GM12874 (cell line): ENCODE measurements at regions not wholly inside any gene's neighbourhood (a gene's known extent, or its start where the extent isn't known, plus 50 kb on each side); places are given as distances from the start of the nearest gene placed in this dataset.

ENCODE experiments used
- TF ChIP-seq, protein P1 (sequence below): IDR thresholded peaks from 2 replicates; pipeline ENCODE4 v1.5.1; 2011; ENCODE audit warnings: low read depth, mild to moderate bottlenecking, control low read depth, low read length, moderate library complexity; ENCODE audit not compliant: insufficient read depth

GRCh38 chrX:15915959-15916703 is 61.5 kb upstream of the AP1S2 start:
- TF ChIP-seq, protein P1, sequence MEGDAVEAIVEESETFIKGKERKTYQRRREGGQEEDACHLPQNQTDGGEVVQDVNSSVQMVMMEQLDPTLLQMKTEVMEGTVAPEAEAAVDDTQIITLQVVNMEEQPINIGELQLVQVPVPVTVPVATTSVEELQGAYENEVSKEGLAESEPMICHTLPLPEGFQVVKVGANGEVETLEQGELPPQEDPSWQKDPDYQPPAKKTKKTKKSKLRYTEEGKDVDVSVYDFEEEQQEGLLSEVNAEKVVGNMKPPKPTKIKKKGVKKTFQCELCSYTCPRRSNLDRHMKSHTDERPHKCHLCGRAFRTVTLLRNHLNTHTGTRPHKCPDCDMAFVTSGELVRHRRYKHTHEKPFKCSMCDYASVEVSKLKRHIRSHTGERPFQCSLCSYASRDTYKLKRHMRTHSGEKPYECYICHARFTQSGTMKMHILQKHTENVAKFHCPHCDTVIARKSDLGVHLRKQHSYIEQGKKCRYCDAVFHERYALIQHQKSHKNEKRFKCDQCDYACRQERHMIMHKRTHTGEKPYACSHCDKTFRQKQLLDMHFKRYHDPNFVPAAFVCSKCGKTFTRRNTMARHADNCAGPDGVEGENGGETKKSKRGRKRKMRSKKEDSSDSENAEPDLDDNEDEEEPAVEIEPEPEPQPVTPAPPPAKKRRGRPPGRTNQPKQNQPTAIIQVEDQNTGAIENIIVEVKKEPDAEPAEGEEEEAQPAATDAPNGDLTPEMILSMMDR, result no peak

DNA sequence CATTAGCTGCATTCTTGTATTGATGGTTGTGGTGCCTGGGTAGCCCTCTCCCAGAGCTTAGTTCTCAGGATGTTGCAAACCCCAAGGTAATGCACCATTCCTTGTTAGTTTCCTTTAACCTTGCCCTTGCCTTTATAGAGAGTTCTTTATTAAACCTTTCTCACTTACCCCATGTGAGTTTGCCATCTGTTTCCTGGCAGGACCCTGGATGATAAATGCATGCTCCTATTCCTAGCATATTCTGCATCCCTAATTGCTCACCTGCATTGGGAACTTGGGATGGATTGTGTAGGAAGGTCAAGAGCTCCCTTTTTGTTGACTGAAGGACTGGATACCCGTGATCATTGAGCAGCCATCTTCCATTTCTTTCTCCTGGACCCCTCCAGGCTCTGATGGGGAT is 59.9 kb upstream of the AP1S2 start:
- TF ChIP-seq, protein P1, result no peak

GRCh38 chrX:15913146-15913545 is 58.5 kb upstream of the AP1S2 start:
- TF ChIP-seq, protein P1, result no peak

DNA sequence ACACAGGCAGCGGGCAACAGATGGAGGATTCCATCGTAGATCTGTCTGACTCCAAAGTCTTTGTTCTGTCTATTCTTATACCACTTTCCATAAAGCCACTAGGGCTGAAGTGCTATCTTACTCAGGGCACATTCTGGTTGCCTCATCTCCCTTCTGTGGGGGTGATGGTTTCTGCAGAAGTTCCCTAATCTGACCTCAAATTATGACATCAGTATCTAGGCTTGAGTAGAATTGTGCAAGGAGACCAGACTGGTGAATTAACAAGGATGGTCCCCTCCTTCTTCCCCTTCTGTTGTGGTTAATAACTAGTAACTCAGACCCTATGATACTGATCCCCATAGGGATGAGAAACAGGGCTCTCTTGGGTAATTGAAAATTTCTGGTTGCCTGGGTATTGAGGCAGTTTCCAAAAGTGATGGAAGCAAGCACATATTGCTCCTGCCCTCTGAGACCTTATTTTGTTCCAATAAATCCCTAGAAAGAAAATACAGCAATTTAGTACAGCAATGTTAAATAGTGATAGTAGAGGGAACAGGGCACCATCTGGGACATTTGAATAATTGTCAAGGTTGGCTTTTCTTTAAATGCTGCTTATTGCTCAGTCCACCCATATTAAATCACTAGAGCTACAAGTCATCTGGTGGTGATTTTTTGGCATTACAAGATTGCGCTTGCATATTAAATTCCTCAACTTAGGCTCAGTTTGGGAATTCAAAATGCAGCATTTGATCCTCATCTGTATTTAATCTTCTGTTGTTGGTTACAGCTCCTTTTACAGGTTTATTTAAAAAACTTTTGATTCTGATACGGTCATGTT is 57.3 kb upstream of the AP1S2 start:
- TF ChIP-seq, protein P1, result no peak

DNA sequence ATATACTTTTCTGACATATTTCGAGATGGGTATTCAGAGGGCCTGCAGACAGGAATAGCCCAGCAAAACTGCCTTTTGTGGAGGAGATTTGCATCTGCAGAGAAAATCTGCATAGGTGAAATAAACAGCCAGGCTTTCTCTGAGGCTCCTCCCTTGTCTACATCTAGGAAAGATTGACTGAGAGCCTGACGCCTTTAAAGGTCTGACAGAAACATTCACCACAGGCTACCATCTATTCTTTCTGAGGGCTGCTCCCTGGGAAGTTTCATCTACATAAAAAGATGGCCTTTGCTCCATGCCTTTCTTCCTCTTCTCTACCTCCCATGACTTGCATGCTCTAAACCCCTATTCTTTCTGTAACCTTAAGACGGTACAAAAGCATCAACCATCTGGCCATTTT is 55.0 kb upstream of the AP1S2 start:
- TF ChIP-seq, protein P1, result no peak

GRCh38 chrX:15908603-15909290 is 54.1 kb upstream of the AP1S2 start:
- TF ChIP-seq, protein P1, result no peak

DNA sequence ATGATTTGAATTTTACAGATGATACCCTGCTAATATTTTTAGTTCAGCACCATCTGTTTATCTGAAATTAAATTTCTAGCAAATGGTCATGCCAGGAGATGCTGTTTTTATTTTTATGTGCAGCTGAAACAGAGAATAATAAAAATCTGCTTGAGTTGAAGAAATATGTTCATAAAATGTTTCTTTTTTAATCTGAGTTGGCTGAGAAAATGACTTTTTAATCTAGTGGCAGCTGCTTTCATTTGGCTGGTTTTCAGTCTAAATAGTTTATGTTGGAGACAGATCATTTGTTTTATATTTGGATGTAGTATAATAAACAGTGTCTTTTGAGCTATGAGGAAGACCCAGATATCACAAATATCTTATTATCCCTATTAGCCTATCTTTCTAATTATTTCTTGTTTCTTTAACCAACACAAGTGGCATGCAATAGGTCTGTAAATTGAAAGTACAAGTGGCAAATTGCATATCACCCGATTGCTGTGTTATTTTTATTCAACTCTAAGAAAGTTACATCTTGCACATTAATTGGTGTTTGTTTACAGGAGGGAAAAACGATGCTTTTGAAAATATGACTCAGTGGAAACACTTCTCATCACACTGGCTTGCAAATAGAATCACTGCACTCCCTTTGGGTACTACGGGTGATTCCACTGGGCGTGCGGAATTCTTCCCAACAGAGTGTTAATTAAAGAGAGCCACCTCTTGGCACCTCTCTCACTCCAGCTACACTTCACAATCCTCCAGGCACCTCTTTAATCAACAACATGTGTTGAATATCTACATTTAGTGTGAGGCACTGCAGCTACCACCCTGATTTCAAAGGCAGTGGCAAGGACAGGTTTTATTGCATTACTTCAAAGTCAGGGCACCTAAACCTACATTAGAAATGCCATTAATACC is 51.7 kb upstream of the AP1S2 start:
- TF ChIP-seq, protein P1, result no peak
